ENCODE measurements at regions not wholly inside any gene's neighbourhood (a gene's known extent, or its start where the extent isn't known, plus 50 kb on each side); places are given as distances from the start of the nearest gene placed in this dataset.

- TF ChIP-seq, protein P1, sequence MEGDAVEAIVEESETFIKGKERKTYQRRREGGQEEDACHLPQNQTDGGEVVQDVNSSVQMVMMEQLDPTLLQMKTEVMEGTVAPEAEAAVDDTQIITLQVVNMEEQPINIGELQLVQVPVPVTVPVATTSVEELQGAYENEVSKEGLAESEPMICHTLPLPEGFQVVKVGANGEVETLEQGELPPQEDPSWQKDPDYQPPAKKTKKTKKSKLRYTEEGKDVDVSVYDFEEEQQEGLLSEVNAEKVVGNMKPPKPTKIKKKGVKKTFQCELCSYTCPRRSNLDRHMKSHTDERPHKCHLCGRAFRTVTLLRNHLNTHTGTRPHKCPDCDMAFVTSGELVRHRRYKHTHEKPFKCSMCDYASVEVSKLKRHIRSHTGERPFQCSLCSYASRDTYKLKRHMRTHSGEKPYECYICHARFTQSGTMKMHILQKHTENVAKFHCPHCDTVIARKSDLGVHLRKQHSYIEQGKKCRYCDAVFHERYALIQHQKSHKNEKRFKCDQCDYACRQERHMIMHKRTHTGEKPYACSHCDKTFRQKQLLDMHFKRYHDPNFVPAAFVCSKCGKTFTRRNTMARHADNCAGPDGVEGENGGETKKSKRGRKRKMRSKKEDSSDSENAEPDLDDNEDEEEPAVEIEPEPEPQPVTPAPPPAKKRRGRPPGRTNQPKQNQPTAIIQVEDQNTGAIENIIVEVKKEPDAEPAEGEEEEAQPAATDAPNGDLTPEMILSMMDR (IDR thresholded peaks at IDR 0.05), result no peak
- TF ChIP-seq POLR2A (IDR thresholded peaks at IDR 0.05), result no peak
- TF ChIP-seq POLR2AphosphoS5 (IDR thresholded peaks at IDR 0.05), result no peak
- TF ChIP-seq EP300 (IDR thresholded peaks at IDR 0.05), result no peak
These were observed 1397.2 kb downstream of the MRPL39 start for GRCh38 chr21:24210130-24210529.
